ENCODE measurements at regions not wholly inside any gene's neighbourhood (a gene's known extent, or its start where the extent isn't known, plus 50 kb on each side); places are given as distances from the start of the nearest gene placed in this dataset.

DNA sequence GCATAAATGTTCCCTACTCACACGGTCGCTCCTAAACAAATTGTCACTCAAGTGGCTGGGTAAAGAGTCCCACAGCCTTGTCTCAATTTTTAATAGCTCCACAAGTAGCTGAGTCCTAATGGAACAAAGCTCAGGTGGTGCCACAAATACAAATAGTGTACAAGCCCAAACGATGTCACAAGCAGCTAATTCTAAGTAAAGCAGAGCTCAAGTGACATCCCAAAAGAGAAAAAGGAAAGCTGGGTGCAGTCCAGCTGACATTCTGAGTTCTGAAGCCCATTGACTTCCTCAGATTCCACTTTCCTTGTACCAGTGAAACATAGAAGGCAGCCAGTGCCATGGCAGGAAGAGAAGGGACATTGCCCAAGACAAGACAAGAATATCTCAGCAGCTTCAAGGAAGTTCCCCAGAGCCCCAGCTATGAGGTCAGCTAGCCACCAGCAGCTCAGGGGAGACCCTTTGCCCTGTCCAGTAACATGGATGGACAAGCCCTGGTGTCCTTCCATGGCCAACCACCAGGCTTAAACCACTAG lies 231.2 kb upstream of the SGCD start:
- no peak for DNase-seq

DNA sequence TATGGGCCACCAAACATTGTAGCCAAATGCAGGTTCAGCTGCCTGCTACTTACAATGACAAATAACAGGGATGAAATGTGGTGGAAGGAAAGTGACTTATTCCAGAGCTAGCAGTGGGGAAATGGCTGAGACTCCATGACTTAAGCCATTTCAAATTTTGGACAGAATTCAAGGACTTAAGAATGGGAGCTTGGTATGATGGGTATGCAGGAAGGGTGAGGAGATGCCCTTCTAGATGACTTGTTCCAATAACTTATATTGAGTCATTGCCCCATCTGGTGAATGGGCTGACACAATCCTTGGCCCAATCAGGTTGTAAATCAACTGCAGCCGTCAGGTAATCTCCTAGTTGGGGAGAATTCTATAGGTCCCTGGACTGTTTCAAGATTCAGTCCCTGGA lies 230.7 kb upstream of the SGCD start:
- no peak for DNase-seq

DNA sequence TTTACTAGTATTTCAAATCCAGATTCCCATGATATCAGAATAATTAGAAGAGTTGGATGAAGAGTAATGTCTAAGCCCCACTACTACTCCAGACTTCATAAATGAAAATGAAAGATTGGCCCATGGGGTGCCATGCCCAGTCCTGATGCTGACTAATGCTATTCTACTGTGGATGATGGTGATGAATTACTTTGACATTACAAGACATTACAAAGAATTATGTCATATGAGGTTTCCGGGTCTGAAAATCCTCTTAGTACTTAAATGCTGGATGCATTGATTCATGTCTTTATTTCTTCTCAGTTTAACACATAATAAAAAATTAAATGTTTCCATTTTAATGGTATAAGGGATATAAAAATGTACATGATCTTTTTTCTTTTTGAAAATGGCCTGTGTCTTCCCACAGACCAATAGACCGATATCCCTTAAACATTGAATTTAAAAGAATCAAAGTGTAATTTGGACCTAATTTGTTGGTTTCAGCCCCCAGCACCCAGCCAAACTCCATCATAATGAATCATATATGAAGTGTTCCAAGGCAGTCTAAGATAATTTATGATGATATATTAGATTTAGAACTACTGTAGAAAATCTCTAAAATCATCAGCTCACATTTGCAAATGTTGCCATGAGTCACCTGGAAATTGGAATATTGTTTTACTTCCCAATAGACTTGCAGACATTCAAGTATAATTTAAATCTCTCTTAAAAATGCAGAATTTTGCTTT lies 223.6 kb upstream of the SGCD start:
- DNase-seq = no peak

DNA sequence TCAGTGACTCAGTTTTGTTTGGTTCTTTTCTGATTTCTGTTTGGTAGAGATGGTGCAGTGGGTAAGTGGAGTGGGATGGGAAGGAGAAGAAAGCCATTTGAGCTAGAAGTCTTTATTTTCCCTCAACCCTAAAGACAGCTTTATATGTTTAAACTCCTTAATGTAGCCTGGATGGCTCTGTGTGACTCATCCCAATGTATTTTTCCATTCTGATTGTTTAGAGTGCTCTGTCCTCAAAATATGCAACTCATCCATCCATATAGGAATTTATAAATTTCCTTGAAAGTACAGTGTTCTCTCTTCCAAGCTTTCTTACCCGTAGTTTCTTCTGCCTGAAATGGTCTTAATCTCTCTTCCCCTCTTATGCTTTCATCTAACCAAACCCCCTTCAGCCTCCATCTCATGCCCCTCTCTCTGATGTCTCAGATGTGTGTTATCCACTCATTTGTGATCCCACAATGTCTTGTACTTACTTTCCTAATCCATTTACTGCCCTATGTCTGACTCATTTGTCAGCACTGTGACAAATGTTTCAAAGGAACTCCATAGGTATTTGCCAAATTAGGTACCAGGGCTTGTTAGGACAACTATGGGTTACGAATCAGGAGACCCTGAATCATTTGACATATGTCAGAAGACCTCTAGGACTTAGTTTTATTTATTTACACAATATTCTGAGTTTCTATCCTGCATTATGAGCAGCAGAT lies 217.5 kb upstream of the SGCD start:
- no peak for DNase-seq

DNA sequence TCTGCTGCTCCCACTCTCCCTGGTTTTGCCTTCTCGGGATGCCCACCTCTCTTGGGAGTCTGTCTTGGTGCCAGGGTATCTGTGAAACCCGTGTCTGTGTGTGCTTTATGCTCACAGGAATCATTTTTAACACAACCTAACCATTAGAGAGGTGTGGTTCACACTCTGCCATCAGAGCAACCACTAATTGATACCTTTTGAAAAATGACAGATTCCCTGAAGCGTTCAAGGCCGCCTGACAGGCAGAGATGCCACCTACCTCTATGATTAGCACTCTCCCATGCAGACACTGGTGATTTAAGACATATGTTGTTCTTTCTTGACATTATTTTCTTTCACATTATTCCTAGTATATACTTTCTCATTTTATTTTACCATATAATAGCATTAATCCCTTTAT lies 207.3 kb upstream of the SGCD start:
- no peak for DNase-seq

DNA sequence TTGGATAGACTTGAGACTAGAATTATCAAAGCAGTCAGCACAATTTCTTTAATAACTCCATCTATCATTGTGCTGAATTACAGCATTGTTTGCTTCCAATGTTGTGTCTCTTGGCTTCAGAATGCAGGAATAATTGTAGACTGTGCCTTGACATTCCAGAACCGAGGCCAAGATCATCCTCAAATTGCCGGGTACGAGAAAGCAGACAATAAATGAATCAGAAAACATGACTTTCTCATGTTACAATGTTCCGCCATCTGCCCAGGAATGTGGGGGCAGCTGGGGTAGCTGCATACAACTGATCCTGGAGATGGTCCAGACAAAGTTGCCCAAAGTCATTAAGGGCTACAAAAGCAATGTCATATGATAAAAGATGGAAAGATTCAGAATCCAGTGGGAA lies 206.2 kb upstream of the SGCD start:
- DNase-seq = no peak

DNA sequence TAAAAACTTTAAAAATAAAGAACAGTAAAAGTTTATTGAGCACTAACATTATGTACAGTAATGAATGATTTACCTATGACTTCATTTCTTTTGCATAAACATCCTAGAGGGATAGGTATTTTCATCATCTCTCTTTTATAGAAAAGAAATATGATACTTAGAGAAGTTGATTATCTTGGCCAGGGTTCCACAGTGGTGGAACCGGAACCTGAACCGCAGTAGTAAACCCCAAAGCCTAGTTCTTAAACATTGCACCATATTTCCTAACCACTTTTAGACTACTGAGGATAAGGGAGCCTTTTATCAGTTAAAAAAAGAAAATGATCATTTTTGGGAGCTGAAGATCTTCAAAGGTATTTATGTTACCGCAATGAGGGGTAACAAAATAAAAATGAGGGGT lies 205.7 kb upstream of the SGCD start:
- no peak for DNase-seq

DNA sequence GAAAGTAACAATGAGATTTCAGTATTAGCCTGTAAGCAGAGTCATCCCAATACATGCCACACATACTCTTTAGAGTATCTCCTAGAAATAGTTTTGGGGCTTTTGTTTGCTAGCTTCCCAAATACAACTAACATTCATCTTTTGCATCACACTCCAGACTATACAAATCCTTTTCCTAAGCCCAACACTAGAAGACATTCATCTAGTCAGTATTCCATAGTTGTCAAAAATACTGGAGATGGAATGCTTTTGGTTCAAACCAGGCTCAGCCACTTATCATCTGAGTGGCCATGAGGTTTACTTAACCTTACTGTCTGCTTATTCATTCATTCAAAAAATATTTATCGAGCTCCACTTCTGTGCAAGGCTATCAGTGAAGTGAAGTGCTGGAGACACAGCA lies 205.1 kb upstream of the SGCD start:
- no peak for DNase-seq

DNA sequence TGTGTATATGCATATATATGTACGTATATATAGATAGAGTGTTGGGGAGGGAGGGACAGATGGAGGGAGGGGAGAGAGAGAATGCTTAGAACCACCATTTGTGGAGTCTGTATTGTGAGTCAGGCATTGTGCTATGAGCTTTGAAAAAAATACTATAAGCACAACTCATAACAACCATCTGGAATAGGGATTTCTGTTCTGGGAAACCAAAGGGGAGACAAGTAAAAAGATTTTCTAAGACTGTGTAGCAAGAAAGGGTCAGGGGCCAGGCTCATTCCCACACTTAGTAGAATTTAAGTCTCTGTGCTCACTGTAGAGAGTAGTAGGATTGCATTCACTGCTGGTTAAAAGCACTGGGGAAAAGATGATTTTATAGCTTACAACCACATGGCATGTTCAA lies 202.3 kb upstream of the SGCD start:
- no peak for DNase-seq

DNA sequence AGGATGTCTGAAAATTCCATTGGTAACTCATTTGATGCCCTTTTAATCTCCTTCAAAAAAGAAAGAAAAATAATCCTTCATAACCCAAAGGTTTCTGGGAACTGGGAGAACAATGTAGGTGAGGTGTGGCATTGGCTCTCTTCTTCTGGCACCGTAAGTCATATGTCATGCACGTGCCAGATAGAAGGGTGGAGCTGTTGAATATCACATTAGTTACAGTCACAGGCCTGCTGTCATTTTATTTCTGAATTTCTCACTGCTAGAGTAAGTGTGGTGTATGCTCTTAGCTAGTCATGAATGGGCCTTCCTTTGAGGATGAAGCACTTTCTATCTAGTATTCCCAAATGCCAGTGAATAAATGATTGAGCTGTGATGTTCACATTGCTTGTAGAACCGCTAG lies 201.8 kb upstream of the SGCD start:
- no peak for DNase-seq

DNA sequence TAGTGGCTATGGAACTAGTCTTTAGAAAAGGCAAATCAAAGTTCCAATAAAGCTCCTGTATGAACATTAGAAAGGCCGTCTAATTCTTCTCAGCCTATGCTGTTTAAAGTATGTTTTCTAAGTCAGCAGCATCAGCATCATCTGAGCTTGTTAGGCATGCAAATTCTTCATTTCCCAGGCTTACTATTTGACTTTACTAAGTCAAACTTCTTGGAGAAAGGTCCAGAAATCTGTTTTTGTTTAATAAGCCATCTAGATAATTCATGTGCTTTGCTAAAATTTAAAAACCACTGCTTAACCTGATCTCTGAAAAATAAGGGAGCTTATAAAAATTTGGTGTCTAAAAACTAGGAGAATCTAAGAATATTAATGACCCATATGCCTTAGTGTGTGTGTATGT lies 200.2 kb upstream of the SGCD start:
- no peak for DNase-seq

DNA sequence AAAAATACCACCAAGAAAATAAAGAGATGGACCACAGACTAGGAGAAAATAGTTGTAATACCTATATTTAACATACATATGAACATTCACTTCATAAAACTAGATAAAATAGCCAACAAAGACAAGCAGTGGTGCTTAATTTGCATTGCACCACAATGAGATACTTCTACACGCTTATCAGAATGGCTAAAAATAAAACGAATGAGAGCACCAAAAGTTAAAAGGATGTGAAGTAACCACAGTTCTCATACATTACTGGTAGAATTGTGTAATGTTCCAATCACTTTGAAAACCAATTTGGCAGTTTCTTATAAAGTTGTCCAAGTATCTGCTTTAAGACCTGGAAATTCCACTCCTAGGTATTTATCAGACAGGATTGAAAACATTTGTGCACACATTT lies 198.9 kb upstream of the SGCD start:
- no peak for DNase-seq

DNA sequence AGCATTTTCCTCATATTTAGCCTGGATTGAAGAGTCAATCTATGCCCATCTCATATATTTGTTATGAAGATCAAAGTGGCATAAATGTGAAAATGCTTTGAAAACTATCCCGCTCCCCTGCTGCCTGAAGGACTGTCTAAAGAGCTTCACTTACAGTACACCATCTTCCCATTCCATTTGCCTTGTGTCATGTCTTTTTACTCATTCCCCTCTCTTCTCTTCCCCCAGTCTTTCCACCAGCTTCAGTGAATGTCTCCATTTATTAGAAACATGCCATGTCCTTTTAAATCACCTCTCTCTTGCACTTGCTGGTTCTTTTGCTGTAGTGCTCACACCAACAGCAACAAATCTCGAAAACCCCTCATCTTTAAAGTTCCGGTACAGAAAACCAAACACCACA lies 192.7 kb upstream of the SGCD start:
- DNase-seq = no peak

DNA sequence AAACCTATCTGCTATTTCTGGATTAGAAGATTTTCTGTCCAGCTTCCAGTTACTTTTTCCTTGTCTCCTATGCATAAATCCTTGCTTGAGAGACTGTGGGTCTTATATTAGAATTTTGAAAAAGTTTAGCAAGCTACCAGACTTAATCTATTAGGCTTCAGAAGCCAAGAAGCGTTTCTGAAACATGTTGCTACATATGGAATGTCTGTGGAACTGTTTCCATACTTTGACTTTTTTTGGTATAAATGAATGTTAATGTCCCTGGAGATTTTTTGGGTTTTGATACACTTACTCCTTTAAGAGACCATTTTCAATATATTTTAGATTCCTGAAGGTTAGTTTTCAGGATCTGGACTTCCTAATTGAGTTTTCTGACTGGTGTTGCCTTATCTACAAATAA lies 191.4 kb upstream of the SGCD start:
- no peak for DNase-seq

DNA sequence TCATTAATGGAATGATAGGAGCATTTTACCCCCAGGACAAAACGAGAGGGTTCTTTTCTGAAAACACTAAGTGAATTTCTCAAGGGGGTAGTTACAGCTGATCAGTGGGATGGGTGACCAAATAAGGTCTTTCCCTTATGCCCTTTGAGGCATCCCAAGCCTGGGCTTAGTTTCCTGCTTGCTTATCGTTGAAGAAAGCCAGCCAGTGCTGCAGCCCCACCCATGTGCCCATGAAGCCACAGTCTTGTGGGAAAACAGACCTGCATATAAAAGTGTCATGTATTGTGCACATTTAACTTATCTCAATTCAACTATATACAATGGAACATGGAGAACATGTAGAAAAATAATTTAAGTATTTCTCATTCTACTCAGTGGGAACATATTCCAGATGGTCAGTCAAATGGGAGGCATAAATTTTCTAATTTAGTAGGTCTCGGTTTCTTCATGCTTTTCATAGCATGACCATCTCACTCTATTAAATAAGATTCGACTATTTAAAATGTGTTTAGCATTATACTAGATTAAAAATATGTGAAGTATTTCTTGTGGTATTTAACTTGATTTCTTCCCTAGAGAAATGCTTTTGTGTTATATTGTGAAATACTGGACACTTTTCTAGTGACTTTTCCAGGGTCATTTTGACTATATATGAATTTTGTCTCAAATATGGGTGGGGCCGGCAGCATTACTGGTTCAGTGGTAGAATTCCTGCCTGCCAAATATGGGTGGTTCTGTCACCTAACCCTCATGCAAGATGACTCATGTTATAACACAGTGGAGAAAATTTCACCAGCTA lies 189.7 kb upstream of the SGCD start:
- no peak for DNase-seq

DNA sequence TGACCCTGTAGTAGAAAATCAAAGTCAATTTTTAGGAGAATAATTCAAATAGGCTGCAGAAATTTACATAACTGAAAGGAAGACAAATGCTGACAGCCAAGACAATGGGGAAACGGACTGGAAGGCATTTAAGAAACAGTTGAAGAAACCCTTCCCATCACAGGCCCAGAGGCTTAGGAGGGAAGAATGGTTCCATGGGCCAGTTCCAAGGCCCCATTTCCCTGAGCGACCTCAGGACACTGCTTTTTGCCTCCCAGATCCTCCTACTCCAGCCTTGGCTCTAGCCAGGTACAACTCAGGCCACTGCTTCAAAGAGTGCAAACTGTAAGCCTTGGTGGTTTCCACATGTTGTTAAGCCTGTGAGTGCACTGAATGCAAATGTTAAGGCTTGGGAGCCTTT lies 184.1 kb upstream of the SGCD start:
- DNase-seq = no peak

DNA sequence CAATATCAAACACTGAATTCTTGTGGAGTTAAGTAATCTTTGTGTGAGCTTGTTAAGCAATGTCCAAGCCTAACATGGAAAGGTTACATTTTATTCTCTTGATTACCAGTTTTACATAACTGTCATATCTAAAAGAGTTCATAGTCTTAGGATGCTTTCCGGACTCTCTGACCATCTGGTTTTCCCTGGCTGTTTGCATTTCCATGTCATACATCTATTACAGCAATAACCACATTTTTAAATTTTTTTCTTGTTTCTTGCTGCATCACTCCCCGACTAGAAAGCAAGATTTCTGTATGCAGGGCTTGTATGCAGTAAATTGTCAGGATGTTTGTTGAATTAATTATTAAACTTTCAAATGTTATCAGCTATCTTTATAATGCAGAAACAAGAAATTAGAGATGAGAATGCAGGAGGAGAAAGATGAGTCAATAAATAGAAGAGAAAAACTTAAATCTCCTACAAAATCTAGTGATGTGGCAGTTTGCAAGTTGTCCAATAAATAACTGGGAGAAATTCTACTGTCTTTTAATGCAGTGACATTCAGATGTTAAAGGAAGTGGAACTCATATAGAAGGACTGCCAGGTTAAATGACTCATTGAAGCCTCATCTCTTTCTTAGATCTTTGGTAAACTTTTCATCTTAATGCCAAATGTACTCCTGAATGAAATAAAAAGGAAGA lies 179.6 kb upstream of the SGCD start:
- DNase-seq = no peak

DNA sequence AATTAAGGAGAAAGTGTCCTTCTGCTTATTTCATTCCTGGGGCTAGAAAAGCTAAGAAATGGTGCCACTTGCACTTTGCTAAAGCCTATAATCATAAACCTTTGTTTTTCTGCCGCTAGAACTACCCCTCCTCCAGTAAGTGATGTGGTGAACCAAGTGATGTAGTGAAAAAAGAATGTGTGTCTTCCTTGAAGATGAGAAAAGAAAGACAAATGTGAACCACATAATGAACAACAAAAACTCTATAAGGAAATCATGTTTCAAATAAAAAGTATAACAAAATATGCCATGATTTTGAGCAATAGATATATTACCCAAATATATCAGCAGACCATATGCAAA lies 179.0 kb upstream of the SGCD start:
- no peak for DNase-seq

DNA sequence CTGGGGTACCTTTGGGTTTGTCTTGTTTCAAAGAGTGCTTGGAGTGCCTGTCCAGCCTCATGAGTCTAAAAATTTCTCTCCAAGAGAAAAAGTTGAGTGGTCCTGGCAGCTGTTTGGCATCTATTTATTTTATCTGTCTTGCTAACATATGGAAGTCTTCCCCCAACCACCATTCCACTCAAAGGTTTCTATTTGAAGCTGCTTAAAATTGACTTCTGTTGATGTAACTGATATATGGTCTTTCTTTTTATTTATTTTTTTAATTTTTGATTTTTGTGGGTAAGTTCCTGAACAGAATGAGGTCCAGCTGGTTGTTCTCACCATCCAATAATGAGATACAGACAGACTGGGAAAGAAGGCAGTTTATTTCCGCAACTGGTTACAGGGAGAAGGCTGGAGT lies 178.7 kb upstream of the SGCD start:
- DNase-seq = no peak

DNA sequence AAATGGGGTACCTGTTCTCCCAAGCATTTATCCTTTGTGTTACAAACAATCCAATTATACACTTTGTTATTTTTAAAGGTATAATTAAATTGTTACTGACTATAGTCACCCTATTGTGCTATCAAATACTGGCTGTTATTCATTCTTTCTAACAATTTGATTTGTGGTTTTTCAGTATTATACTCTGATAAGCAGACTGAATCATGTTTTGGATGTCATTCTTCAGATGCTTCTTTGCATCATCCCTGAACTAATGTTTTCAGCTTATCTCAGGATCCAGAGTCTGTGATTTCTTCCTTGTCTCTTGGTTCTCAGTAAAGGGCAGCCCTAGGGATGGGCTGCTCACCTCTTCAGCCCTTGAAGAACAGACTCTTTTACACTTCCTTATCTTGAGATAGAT lies 177.8 kb upstream of the SGCD start:
- no peak for DNase-seq

DNA sequence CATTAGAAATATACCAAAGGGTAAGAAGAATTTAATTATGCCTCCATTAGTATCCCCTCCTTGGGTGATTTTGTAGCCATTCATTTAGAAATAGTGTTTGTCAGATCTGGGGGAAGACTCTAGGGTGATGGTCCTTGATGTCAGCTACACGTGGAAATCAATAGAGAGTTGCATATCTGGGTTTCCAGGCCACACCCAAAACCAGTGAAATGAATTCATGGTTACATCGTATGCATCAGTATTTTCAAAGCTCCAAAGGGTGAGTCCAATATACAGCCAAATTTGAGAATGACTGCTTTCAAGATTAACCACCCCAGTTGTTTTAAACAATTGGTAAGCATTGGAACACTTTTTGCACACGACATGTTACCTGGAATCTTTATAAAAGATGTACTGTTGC lies 173.4 kb upstream of the SGCD start:
- no peak for DNase-seq

DNA sequence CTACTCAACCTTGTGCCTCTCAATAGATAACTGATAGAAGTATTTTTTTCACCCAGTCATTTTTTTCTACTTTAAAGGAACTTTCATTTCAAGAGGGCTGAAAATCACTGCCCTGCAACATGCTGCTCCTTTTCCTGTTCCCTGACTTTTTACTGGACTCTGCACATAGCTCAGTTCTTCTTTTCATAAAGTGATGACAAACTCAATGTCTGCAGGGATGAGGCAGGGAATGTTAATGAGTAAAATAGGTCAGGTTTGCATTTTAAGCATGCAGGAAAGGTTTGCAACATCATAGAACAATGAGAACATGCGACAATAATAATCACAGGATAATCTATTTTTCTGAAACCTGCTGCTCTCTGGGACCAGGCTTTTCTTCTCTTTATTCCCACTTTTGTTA lies 172.2 kb upstream of the SGCD start:
- no peak for DNase-seq

DNA sequence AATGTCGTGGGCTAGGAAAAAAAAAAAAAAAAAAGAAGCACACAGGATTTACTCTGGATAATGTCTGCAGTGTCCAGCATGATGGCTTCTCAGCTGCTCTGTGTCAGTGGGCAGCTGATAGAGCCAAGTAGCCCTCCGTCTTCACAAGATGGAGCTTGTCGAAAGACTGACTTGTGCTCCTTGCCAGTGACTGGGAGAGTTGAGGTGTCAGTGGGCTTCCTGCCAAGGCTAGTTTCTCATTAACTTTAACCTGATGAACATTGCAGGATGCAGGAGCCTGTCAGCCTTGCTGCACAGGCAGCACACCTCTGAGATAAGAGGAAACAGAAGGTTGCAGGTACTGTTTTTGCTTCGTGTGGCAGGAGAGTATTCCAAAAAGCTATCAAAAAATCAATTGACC lies 171.4 kb upstream of the SGCD start:
- no peak for DNase-seq

DNA sequence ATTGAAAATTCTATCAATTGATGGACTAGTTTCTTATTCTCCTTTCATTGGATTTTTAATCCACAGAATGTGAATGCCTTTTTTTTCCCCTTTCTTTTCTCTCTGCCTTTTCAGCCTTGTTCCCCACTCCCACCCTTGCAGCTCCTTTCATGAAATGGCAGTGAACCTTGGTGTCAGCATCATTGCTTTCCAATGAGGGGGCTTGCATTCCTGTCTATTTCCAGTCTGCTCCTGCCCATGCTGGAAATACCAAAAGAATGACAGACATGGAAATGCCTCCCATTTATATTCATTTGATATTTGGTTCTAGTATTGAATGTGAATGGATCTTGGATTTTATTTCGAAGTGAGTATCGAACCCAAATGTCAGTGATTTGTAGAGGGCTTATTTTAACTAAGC lies 162.7 kb upstream of the SGCD start:
- DNase-seq = no peak

All from NCI-H146 (cell line).